HepG2 (cell line): ENCODE measurements at regions not wholly inside any gene's neighbourhood (a gene's known extent, or its start where the extent isn't known, plus 50 kb on each side); places are given as distances from the start of the nearest gene placed in this dataset.

Source experiments
- ATAD3A ChIP-seq: sonication (generic); formaldehyde crosslinking; IDR thresholded peaks from 2 replicates; pipeline ENCODE4 v1.4.0; 2020; ENCODE audit warnings: missing genetic modification reagents
- DMAP1 ChIP-seq: IDR thresholded peaks from 2 replicates; pipeline ENCODE4 v1.6.1; 2016
- ETV5 ChIP-seq: IDR thresholded peaks from 2 replicates; pipeline ENCODE4 v1.6.1; 2018; ENCODE audit warnings: missing biosample characterization, missing genetic modification reagents, inconsistent platforms, borderline replicate concordance
- FOSL2 ChIP-seq: sonication (generic); formaldehyde crosslinking; IDR thresholded peaks from 2 replicates; pipeline ENCODE4 v1.4.0; 2020; ENCODE audit warnings: missing genetic modification reagents
- FUBP1 ChIP-seq: sonication (generic); formaldehyde crosslinking; IDR thresholded peaks from 2 replicates; pipeline ENCODE4 v1.5.1; 2020; ENCODE audit warnings: missing genetic modification reagents, mild to moderate bottlenecking, borderline replicate concordance
- MYC ChIP-seq: sonication (generic); formaldehyde crosslinking; IDR thresholded peaks from 2 replicates; pipeline ENCODE4 v1.9.0; 2021; ENCODE audit warnings: missing genetic modification reagents, borderline replicate concordance
- SNAPC2 ChIP-seq: sonication (generic); formaldehyde crosslinking; IDR thresholded peaks from 2 replicates; pipeline ENCODE4 v1.8.1; 2022; ENCODE audit warnings: mild to moderate bottlenecking, missing genetic modification reagents
- SUZ12 ChIP-seq: fragments of 150-350 bp; IDR thresholded peaks from 2 replicates; pipeline ENCODE4 v1.6.1; 2014; ENCODE audit warnings: low read depth, low read length
- ZSCAN30 ChIP-seq: sonication (generic); formaldehyde crosslinking; IDR thresholded peaks from 2 replicates; pipeline ENCODE4 v1.5.0; 2020; ENCODE audit warnings: mild to moderate bottlenecking, missing genetic modification reagents
- TF ChIP-seq, protein P1 (sequence below): sonication (generic); formaldehyde crosslinking; IDR thresholded peaks from 2 replicates; pipeline ENCODE4 v1.4.0; 2020; ENCODE audit warnings: missing genetic modification reagents, mild to moderate bottlenecking, borderline replicate concordance

GRCh38 chr14:84477996-84478395, 1051.9 kb upstream of the FLRT2 start (continued):
- TF ChIP-seq FOSL2 (CRISPR knock-in tag) = no peak
- TF ChIP-seq SUZ12 = no peak
- no peak for TF ChIP-seq ETV5 (CRISPR knock-in tag)
- no peak for TF ChIP-seq ATAD3A
- TF ChIP-seq MYC (CRISPR knock-in tag) = no peak
- no peak for TF ChIP-seq DMAP1 (CRISPR knock-in tag)
- TF ChIP-seq, protein P1, sequence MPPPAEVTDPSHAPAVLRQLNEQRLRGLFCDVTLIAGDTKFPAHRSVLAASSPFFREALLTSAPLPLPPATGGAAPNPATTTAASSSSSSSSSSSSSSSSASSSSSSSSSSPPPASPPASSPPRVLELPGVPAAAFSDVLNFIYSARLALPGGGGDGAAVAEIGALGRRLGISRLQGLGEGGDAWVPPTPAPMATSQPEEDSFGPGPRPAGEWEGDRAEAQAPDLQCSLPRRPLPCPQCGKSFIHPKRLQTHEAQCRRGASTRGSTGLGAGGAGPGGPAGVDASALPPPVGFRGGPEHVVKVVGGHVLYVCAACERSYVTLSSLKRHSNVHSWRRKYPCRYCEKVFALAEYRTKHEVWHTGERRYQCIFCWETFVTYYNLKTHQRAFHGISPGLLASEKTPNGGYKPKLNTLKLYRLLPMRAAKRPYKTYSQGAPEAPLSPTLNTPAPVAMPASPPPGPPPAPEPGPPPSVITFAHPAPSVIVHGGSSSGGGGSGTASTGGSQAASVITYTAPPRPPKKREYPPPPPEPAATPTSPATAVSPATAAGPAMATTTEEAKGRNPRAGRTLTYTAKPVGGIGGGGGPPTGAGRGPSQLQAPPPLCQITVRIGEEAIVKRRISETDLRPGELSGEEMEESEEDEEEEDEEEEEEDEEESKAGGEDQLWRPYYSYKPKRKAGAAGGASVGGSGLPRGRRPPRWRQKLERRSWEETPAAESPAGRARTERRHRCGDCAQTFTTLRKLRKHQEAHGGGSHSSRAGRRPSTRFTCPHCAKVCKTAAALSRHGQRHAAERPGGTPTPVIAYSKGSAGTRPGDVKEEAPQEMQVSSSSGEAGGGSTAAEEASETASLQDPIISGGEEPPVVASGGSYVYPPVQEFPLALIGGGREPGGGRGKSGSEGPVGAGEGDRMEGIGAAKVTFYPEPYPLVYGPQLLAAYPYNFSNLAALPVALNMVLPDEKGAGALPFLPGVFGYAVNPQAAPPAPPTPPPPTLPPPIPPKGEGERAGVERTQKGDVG (CRISPR knock-in tag) = no peak
- no peak for TF ChIP-seq SNAPC2
- no peak for TF ChIP-seq ZSCAN30 (CRISPR knock-in tag)
- no peak for TF ChIP-seq FUBP1 (CRISPR knock-in tag)
